WTC11 (cell line): ENCODE measurements at regions not wholly inside any gene's neighbourhood (a gene's known extent, or its start where the extent isn't known, plus 50 kb on each side); places are given as distances from the start of the nearest gene placed in this dataset.

Experiments used
- ATAC-seq: fragments of 200-7000 bp; cut with Tn5 transposase; 2 replicates; pipeline ENCODE4 v1.10.0; 2021; ENCODE audit warnings: mild to moderate bottlenecking, moderate library complexity
- CTCF ChIA-PET: fragments of 300-600 bp; sonication (Branson Sonifier 250); formaldehyde crosslinking; loops from one replicate; lab custom pipeline; 2021; ENCODE audit warnings: antibody characterized with exemption; lab: Charles Lee
- POLR2A ChIA-PET: fragments of 350-600 bp; sonication (Branson Sonifier 250); formaldehyde crosslinking; loops from one replicate; lab custom pipeline; 2021; ENCODE audit warnings: antibody characterized with exemption; lab: Charles Lee
- DNase-seq: peaks from one replicate; pipeline ENCODE4 v3.0.0; 2021; ENCODE audit warnings: low spot score
- H3K27ac Mint-ChIP-seq: 2 replicates; pipeline ENCODE4 v1.8.0; 2021; ENCODE audit warnings: mixed read lengths
- H3K27me3 Mint-ChIP-seq: 2 replicates; pipeline ENCODE4 v1.8.0; 2021; ENCODE audit warnings: low read depth, mild to moderate bottlenecking, moderate library complexity, mixed read lengths
- H3K36me3 Mint-ChIP-seq: 2 replicates; pipeline ENCODE4 v1.8.0; 2021; ENCODE audit warnings: mixed read lengths
- H3K4me1 Mint-ChIP-seq: 2 replicates; pipeline ENCODE4 v1.8.0; 2022; ENCODE audit warnings: mixed read lengths
- H3K4me3 Mint-ChIP-seq: 2 replicates; pipeline ENCODE4 v1.8.0; 2021; ENCODE audit warnings: mild to moderate bottlenecking, moderate library complexity, mixed read lengths
- H3K9me3 Mint-ChIP-seq: 2 replicates; pipeline ENCODE4 v1.8.0; 2021; ENCODE audit warnings: mixed read lengths
- ELF4 ChIP-seq: sonication (generic); formaldehyde crosslinking; IDR thresholded peaks from 2 replicates; pipeline ENCODE4 v1.8.1; 2022; ENCODE audit warnings: low read depth, mild to moderate bottlenecking, moderate library complexity, missing genetic modification reagents
- GRHL2 ChIP-seq: fragments of 250-450 bp; sonication (Bioruptor Pico); IDR thresholded peaks from 2 replicates; pipeline ENCODE4 v1.8.0; 2022; ENCODE audit warnings: mild to moderate bottlenecking, moderate library complexity; ENCODE audit not compliant: insufficient replicate concordance, severe bottlenecking
- NFATC4 ChIP-seq: fragments of 250-450 bp; sonication (Bioruptor Pico); IDR thresholded peaks from 2 replicates; pipeline ENCODE4 v1.9.0; 2021; ENCODE audit warnings: mild to moderate bottlenecking
- NR2C2 ChIP-seq: sonication (generic); formaldehyde crosslinking; IDR thresholded peaks from 2 replicates; pipeline ENCODE4 v1.8.0; 2022; ENCODE audit warnings: mild to moderate bottlenecking, missing genetic modification reagents
- NR3C1 ChIP-seq: sonication (generic); formaldehyde crosslinking; conservative IDR thresholded peaks from 2 replicates; pipeline ENCODE4 v1.8.1; 2023; ENCODE audit warnings: low read depth, mild to moderate bottlenecking, missing genetic modification reagents
- OVOL2 ChIP-seq: fragments of 250-450 bp; sonication (Bioruptor Pico); IDR thresholded peaks from 2 replicates; pipeline ENCODE4 v1.9.0; 2021; ENCODE audit warnings: mild to moderate bottlenecking, borderline replicate concordance
- ZNF121 ChIP-seq: sonication (generic); formaldehyde crosslinking; IDR thresholded peaks from 2 replicates; pipeline ENCODE4 v1.8.0; 2023; ENCODE audit warnings: missing genetic modification reagents
- ZNF219 ChIP-seq: sonication (generic); formaldehyde crosslinking; IDR thresholded peaks from 2 replicates; pipeline ENCODE4 v1.8.0; 2023; ENCODE audit warnings: missing genetic modification reagents, mild to moderate bottlenecking, borderline replicate concordance
- ZNF317 ChIP-seq: sonication (generic); formaldehyde crosslinking; IDR thresholded peaks from 2 replicates; pipeline ENCODE4 v1.8.1; 2023; ENCODE audit warnings: low read depth, mild to moderate bottlenecking, moderate library complexity, missing genetic modification reagents, borderline replicate concordance
- ZNF423 ChIP-seq: fragments of 250-450 bp; sonication (Bioruptor Pico); IDR thresholded peaks from 2 replicates; pipeline ENCODE4 v2.1.2; 2022; ENCODE audit warnings: mild to moderate bottlenecking, moderate library complexity
- ZNF671 ChIP-seq: fragments of 250-450 bp; sonication (Bioruptor Pico); IDR thresholded peaks from 2 replicates; pipeline ENCODE4 v1.8.0; 2021; ENCODE audit warnings: mild to moderate bottlenecking
- TF ChIP-seq, protein P1 (sequence below): sonication (generic); formaldehyde crosslinking; IDR thresholded peaks from 2 replicates; pipeline ENCODE4 v1.8.0; 2022; ENCODE audit warnings: missing genetic modification reagents
- TF ChIP-seq, protein P2 (sequence below): fragments of 250-450 bp; sonication (Bioruptor Pico); conservative IDR thresholded peaks from 2 replicates; pipeline ENCODE4 v1.9.0; 2021; ENCODE audit warnings: mild to moderate bottlenecking
- TF ChIP-seq, protein P3 (sequence below): fragments of 250-450 bp; sonication (Bioruptor Pico); IDR thresholded peaks from 2 replicates; pipeline ENCODE4 v1.9.0; 2021; ENCODE audit warnings: mild to moderate bottlenecking
- TF ChIP-seq, protein P4 (sequence below): sonication (generic); formaldehyde crosslinking; IDR thresholded peaks from 2 replicates; pipeline ENCODE4 v1.8.1; 2022; ENCODE audit warnings: low read depth, mild to moderate bottlenecking, moderate library complexity, missing genetic modification reagents, borderline replicate concordance
- TF ChIP-seq, protein P5 (sequence below): sonication (generic); formaldehyde crosslinking; IDR thresholded peaks from 2 replicates; pipeline ENCODE4 v1.8.0; 2022; ENCODE audit warnings: mild to moderate bottlenecking, missing genetic modification reagents
- TF ChIP-seq, protein P6 (sequence below): fragments of 250-450 bp; sonication (Bioruptor Pico); IDR thresholded peaks from 2 replicates; pipeline ENCODE4 v1.9.0; 2021; ENCODE audit warnings: mild to moderate bottlenecking, borderline replicate concordance
- TF ChIP-seq, protein P7 (sequence below): sonication (generic); formaldehyde crosslinking; IDR thresholded peaks from 2 replicates; pipeline ENCODE4 v1.8.1; 2022; ENCODE audit warnings: mild to moderate bottlenecking, moderate library complexity, missing genetic modification reagents

DNA sequence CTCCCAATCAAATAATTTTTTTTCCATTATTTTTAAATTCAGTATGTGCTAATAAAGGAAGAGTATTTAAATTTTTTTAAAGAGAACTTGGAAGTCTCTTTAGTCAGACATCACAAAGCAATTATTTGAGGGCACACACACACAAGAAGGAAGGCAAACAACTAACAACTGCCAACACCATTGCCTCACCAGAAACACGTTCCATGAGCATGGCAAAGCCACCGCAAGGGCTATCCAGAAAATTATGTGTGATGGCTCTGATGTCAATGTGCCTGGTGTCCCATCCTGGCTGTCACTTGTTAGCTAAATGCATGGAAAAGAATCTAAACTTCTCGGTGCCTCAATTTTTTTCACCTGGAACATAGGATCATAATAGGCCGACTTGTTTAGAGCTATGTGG is 262.9 kb downstream of the SEC16B start (continued):
- no peak for TF ChIP-seq ELF4 (CRISPR knock-in tag)

DNA sequence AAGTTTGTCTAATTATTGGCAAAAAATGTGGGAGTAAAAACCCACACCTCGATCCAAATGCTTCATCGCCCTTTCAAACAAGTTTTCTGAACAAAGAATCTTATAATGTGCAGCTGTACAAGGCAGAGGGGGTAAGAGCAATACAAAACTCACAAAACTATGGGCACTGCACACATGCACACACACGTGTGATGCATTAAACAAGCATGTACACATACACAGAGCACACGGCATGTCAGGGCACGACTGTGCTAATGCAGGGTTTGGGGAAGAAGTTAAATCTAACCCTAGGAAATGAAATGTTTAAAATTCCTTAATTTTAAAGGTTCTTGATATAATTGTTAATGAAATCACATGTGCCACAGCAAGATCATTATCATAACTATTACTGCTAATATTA is 264.0 kb downstream of the SEC16B start:
- TF ChIP-seq, protein P1, sequence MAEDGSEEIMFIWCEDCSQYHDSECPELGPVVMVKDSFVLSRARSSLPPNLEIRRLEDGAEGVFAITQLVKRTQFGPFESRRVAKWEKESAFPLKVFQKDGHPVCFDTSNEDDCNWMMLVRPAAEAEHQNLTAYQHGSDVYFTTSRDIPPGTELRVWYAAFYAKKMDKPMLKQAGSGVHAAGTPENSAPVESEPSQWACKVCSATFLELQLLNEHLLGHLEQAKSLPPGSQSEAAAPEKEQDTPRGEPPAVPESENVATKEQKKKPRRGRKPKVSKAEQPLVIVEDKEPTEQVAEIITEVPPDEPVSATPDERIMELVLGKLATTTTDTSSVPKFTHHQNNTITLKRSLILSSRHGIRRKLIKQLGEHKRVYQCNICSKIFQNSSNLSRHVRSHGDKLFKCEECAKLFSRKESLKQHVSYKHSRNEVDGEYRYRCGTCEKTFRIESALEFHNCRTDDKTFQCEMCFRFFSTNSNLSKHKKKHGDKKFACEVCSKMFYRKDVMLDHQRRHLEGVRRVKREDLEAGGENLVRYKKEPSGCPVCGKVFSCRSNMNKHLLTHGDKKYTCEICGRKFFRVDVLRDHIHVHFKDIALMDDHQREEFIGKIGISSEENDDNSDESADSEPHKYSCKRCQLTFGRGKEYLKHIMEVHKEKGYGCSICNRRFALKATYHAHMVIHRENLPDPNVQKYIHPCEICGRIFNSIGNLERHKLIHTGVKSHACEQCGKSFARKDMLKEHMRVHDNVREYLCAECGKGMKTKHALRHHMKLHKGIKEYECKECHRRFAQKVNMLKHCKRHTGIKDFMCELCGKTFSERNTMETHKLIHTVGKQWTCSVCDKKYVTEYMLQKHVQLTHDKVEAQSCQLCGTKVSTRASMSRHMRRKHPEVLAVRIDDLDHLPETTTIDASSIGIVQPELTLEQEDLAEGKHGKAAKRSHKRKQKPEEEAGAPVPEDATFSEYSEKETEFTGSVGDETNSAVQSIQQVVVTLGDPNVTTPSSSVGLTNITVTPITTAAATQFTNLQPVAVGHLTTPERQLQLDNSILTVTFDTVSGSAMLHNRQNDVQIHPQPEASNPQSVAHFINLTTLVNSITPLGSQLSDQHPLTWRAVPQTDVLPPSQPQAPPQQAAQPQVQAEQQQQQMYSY (CRISPR knock-in tag): no peak
- TF ChIP-seq, protein P2, sequence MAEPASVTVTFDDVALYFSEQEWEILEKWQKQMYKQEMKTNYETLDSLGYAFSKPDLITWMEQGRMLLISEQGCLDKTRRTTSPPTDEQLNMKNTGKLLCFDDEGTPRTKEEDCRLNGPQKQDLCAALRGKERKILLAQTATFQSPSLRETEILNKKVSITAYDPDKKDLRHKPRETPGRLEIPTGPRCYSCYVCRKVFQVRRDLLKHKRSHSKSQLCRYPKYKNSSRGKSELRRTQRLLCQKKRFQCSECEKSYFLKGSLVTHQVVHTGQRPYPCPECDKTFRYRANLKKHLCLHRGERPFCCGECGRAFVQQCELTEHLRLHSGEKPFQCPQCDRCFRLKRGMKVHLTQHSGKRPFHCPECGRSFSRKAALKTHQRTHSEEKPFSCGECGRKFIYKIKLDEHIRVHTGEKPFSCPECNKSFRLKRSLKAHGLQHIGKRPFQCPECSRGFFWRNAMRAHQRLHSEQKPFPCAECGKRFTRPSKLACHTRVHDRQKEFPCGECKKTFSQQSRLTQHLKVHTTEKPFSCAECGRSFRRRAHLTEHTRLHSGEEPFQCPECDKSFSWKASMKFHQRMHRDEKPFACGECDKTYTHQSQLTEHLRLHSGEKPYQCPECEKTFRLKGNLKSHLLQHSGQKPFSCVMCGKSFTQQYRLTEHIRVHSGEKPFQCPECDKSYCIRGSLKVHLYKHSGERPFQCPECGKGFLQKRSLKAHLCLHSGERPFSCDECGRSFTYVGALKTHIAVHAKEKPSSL: no peak
- no peak for TF ChIP-seq OVOL2 (CRISPR knock-in tag)
- TF ChIP-seq, protein P3, sequence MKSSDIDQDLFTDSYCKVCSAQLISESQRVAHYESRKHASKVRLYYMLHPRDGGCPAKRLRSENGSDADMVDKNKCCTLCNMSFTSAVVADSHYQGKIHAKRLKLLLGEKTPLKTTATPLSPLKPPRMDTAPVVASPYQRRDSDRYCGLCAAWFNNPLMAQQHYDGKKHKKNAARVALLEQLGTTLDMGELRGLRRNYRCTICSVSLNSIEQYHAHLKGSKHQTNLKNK (CRISPR knock-in tag): no peak
- no peak for TF ChIP-seq ZNF423 (CRISPR knock-in tag)
- TF ChIP-seq ZNF121: no peak
- TF ChIP-seq ZNF671 (CRISPR knock-in tag): no peak
- TF ChIP-seq ZNF219: no peak
- no peak for TF ChIP-seq ZNF317 (CRISPR knock-in tag)
- TF ChIP-seq, protein P4, sequence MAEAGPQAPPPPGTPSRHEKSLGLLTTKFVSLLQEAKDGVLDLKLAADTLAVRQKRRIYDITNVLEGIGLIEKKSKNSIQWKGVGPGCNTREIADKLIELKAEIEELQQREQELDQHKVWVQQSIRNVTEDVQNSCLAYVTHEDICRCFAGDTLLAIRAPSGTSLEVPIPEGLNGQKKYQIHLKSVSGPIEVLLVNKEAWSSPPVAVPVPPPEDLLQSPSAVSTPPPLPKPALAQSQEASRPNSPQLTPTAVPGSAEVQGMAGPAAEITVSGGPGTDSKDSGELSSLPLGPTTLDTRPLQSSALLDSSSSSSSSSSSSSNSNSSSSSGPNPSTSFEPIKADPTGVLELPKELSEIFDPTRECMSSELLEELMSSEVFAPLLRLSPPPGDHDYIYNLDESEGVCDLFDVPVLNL: no peak
- TF ChIP-seq NR2C2: no peak
- TF ChIP-seq, protein P5, sequence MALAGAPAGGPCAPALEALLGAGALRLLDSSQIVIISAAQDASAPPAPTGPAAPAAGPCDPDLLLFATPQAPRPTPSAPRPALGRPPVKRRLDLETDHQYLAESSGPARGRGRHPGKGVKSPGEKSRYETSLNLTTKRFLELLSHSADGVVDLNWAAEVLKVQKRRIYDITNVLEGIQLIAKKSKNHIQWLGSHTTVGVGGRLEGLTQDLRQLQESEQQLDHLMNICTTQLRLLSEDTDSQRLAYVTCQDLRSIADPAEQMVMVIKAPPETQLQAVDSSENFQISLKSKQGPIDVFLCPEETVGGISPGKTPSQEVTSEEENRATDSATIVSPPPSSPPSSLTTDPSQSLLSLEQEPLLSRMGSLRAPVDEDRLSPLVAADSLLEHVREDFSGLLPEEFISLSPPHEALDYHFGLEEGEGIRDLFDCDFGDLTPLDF (CRISPR knock-in tag): no peak
- TF ChIP-seq, all 79 proteins: peak for 0
- no peak for DNase-seq
- Mint-ChIP-seq H3K36me3 (no peaks in the 10 kb centered on the region), H3K27ac (no peak overlapping the region), H3K9me3 (no peaks in the 10 kb centered on the region), H3K27me3 (no peaks in the 10 kb centered on the region), H3K4me3 (no peak overlapping the region), H3K4me1 (peaks cover 19% of the 10 kb centered on the region)
- ChIA-PET CTCF (no interaction called here), POLR2A (no interaction called here)
- no peak; the same call in 1 of the 2 replicates for ATAC-seq

DNA sequence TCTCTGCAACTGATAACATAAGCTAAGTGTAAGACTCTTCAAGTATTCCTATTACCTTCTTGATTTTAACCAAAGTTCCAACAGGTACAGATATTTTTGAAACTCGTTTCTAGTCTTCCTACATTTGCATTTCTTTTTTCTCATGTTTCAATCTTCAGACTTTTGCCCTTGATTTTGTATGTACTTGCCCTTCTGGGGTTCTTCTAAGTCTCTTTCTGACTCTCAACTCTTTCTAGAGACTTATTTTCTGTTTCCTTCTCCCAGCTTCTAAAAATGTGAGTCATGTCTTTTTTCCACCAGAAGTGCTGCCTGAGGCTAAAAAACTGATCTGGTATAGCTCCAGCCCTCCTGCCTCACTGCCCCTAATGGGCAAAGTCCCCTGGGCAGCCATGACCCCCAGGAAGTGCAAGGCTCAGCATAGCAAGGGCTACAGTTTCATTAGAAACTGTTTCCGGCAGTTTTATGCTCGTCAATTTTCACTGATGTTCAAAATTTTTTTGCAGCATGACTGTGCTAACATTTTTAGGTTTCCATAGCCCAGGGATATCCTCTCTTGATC is 265.9 kb downstream of the SEC16B start:
- H3K36me3 Mint-ChIP-seq: no peaks in the 10 kb centered on the region
- no peaks in the 10 kb centered on the region for H3K27me3 Mint-ChIP-seq
- H3K27ac Mint-ChIP-seq: no peak overlapping the region; the same call in 1 of the 2 replicates
- no peak for DNase-seq
- peaks cover 19% of the 10 kb centered on the region for H3K4me1 Mint-ChIP-seq
- CTCF ChIA-PET: no interaction called here
- H3K9me3 Mint-ChIP-seq: no peaks in the 10 kb centered on the region
- no peak for ATAC-seq
- POLR2A ChIA-PET: no interaction called here
- no peak overlapping the region for H3K4me3 Mint-ChIP-seq
- TF ChIP-seq NFATC4 (CRISPR knock-in tag): no peak
- TF ChIP-seq, protein P6, sequence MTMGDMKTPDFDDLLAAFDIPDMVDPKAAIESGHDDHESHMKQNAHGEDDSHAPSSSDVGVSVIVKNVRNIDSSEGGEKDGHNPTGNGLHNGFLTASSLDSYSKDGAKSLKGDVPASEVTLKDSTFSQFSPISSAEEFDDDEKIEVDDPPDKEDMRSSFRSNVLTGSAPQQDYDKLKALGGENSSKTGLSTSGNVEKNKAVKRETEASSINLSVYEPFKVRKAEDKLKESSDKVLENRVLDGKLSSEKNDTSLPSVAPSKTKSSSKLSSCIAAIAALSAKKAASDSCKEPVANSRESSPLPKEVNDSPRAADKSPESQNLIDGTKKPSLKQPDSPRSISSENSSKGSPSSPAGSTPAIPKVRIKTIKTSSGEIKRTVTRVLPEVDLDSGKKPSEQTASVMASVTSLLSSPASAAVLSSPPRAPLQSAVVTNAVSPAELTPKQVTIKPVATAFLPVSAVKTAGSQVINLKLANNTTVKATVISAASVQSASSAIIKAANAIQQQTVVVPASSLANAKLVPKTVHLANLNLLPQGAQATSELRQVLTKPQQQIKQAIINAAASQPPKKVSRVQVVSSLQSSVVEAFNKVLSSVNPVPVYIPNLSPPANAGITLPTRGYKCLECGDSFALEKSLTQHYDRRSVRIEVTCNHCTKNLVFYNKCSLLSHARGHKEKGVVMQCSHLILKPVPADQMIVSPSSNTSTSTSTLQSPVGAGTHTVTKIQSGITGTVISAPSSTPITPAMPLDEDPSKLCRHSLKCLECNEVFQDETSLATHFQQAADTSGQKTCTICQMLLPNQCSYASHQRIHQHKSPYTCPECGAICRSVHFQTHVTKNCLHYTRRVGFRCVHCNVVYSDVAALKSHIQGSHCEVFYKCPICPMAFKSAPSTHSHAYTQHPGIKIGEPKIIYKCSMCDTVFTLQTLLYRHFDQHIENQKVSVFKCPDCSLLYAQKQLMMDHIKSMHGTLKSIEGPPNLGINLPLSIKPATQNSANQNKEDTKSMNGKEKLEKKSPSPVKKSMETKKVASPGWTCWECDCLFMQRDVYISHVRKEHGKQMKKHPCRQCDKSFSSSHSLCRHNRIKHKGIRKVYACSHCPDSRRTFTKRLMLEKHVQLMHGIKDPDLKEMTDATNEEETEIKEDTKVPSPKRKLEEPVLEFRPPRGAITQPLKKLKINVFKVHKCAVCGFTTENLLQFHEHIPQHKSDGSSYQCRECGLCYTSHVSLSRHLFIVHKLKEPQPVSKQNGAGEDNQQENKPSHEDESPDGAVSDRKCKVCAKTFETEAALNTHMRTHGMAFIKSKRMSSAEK: no peak
- TF ChIP-seq NR3C1 (CRISPR knock-in tag): no peak
- no peak for TF ChIP-seq ZNF121
- no peak for TF ChIP-seq GRHL2
- TF ChIP-seq, protein P7, sequence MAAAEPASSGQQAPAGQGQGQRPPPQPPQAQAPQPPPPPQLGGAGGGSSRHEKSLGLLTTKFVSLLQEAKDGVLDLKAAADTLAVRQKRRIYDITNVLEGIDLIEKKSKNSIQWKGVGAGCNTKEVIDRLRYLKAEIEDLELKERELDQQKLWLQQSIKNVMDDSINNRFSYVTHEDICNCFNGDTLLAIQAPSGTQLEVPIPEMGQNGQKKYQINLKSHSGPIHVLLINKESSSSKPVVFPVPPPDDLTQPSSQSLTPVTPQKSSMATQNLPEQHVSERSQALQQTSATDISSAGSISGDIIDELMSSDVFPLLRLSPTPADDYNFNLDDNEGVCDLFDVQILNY (CRISPR knock-in tag): no peak
- TF ChIP-seq, protein P4: no peak
